Limb (tissue), 2 donors: ENCODE measurements at regions not wholly inside any gene's neighbourhood (a gene's known extent, or its start where the extent isn't known, plus 50 kb on each side); places are given as distances from the start of the nearest gene placed in this dataset.

Experiments
- DNase-seq, 2 donors: peaks; one replicate each; pipeline ENCODE4 v3.0.0-alpha.2; 2016; ENCODE audit errors: extremely low spot score in 2 of 2

GRCh38 chr3:165457096-165457495 lies 260.9 kb upstream of the SLITRK3 start:
- no peak for DNase-seq

- DNase-seq, result no peak
Observed at GRCh38 chr3:165455793-165456192, 259.6 kb upstream of the SLITRK3 start.

GRCh38 chr3:165455360-165455759 lies 259.2 kb upstream of the SLITRK3 start:
- no peak for DNase-seq

GRCh38 chr3:165451371-165452070 lies 255.3 kb upstream of the SLITRK3 start:
- DNase-seq, result no peak

GRCh38 chr3:165446555-165446954 lies 250.4 kb upstream of the SLITRK3 start:
- DNase-seq, result no peak

GRCh38 chr3:165444745-165445144 lies 248.6 kb upstream of the SLITRK3 start:
- DNase-seq, result no peak

GRCh38 chr3:165443664-165444063 lies 247.5 kb upstream of the SLITRK3 start:
- DNase-seq, result no peak

DNA sequence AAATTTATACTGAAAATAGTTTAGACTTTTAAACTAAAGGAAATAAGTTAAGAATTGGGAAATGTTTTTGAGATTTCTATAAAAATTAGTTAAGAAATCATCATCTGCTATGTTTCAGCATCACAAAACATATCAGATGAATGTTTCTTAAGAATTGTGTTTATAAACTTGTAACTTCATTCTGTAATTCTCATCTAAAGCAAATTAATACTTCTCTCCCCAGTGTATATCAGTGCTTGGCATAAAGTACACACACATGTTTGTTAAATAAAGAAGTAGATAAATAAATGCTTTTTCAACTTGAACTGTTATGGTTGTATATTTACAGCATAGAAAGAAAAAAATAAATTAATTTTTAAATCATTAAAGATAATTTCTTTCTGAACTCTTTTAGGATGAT lies 245.9 kb upstream of the SLITRK3 start:
- no peak for DNase-seq

DNA sequence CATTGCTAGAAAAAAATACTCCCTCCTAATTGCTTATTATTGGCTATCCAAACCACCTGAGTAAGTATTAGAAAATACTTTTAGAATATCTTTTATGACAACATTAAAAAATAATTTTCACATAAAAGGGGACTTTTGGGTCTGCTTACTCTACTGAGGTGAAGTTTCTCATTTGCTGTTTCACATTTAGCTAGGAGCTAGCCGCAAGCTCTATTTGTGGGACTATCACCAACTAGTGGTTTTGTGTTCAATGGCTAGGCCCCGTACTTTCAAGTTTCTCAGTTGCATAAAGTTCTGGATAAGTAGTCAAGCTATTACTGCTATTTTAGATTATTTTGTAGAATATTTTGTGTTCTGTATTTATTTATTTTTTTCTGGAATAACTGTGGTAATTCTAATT lies 244.2 kb upstream of the SLITRK3 start:
- no peak for DNase-seq

GRCh38 chr3:165439765-165440164 lies 243.6 kb upstream of the SLITRK3 start:
- no peak for DNase-seq

- DNase-seq, result no peak
Observed at GRCh38 chr3:165434516-165434915, 238.3 kb upstream of the SLITRK3 start.

DNA sequence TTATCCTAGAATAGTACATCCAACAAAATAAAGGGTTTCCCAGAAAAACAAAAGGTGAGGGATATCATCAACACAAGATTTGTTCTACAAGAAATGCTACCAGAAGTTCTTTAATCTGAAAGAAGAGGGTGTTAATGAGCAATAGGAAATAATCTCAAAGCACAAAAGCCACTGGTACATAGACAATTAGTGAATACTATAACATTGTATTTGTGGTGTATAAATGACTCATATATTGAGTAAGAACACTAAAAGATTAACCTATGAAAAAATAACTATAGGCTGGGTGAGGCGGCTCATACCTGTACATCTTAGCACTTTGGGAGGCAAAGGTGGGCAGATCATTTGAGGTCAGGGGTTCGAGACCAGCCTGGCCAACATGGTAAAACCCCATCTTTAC lies 210.2 kb upstream of the SLITRK3 start:
- no peak for DNase-seq

DNA sequence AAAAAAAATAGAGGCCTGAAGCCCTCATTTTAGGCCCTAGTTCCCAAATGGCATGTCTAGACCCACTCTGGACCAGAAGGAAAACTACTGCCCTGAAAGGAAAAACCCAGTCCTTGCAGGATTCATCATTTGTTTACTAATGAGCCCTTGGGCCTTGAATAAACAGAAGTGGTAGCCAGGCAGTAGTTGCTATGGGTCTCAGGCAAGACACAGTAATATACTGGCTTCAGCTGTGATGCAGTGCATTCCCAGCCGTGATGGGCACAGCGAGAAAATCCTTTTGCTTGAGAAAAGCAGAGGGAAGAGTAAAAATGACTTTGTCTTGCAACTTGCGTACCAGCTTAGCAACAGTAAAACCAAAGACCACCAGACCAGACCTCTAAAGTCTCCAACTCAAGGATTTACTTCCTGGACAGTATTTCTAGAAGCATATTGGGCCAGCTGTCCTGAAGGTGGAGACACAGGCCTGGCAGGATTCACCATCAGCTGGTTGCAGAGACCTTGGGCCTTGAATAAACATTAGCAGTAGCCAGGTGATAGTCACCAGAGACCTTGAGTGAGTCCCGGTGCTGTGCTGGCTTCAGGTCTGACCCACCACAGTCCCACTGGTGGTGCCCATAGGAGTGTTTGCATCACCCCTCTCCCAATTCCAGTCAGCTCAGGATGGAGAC lies 208.3 kb upstream of the SLITRK3 start:
- DNase-seq, result no peak

DNA sequence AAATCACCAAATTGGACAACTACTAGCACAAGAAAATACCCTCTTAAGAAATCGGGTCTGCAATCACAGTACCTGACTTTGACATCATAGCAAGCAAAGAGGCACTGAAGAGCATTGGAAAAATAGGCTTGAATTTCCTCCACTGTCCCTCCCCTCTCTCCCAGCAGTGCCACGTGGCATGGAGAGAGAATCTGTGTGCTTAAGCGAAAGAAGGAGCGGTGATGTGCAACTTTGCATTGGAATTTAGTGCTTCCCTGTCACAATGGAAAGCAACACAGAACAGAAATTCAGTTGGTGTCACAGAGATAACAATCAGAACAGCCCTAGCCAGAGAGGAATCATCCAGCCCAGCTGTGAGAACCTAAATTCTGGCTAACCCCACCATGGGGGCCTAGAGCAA lies 207.5 kb upstream of the SLITRK3 start:
- no peak for DNase-seq

- DNase-seq, result no peak
Observed at GRCh38 chr3:165395188-165395587, 199.0 kb upstream of the SLITRK3 start.

- no peak for DNase-seq
Observed at GRCh38 chr3:165393461-165393860, 197.3 kb upstream of the SLITRK3 start.

DNA sequence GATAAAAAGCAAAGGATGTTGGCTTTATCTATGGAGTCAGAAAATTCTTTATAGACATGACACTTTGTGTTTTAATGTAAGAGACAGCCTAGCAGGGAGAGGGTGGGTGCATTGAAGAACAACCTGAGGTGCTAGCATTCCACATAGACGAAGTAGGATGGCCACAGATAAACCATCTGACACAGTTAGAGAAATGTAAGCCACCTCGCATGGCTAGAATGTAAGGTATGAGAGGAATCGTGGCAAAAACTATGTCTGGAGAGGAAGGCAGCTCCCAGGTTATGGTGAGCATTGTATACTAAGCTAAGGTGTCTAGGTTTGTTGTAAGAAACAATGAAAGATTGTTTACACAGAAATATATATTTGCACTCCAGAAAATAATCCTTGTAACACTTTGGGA lies 194.0 kb upstream of the SLITRK3 start:
- DNase-seq, result no peak

DNA sequence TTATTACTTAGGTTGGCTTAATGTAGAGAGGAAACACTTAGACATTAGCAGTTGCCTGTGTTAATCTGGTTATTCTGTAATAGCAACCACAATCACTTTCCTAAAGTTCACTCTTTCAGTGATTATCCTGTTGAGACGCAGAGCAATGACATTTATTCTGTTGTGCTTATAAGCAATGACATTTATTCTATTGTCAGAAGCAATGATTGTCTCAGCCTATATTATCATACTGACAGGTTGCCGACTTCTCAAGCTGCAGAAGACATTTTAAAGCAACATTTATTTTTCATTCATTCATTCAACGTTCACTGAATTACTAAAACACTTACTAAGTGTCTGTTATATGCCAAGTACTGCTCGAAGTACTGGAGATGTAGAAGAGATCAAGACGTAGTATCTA lies 193.5 kb upstream of the SLITRK3 start:
- no peak for DNase-seq

- no peak for DNase-seq
Observed at GRCh38 chr3:165389064-165389463, 192.9 kb upstream of the SLITRK3 start.

GRCh38 chr3:165383381-165383780 lies 187.2 kb upstream of the SLITRK3 start:
- no peak for DNase-seq

- DNase-seq, result no peak
Observed at GRCh38 chr3:165382672-165383071, 186.5 kb upstream of the SLITRK3 start.

DNA sequence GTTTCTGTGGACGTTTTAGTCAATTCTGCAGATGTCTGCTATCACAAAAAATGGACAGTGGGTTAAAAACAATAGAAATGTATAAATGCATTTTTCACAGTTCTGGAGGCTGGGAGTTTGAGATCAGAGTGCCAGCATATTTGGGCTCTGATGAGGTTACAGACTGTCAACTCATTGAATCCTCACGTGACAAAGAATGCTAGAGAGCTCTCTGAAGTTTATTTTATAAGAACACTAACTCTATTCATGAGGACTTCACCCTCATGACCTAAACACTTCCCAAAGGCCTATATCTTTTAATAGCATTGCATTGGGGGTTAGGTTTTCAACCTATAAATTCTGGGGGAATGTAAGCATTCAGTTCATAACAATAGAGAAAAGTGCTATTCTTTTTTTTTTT lies 182.6 kb upstream of the SLITRK3 start:
- DNase-seq, result no peak

GRCh38 chr3:165359005-165359404 lies 162.8 kb upstream of the SLITRK3 start:
- no peak for DNase-seq
